Brain microvascular endothelial cell (primary cell): ENCODE measurements at regions not wholly inside any gene's neighbourhood (a gene's known extent, or its start where the extent isn't known, plus 50 kb on each side); places are given as distances from the start of the nearest gene placed in this dataset.
A peak's percentile ranks its signal among the peaks of the same experiment; 100 is the strongest.
"Not testable (repeated sequence)": the region's sequence is repeated elsewhere in the genome, so short reads cannot be mapped to it uniquely, and the experiment has no call there.

Experiments used
- DNase-seq: peaks from one replicate; pipeline ENCODE4 v3.0.0-alpha.2; 2020
- H3K27ac ChIP-seq: fragments of 250-450 bp; sonication (Bioruptor Pico); 2 replicates; pipeline ENCODE4 v1.5.1; 2020; ENCODE audit warnings: mild to moderate bottlenecking, moderate library complexity
- H3K27me3 ChIP-seq: fragments of 250-450 bp; sonication (Bioruptor Pico); replicated peaks from 2 replicates; pipeline ENCODE4 v1.5.1; 2020; ENCODE audit warnings: mild to moderate bottlenecking
- H3K36me3 ChIP-seq: fragments of 250-450 bp; sonication (Bioruptor Pico); replicated peaks from 2 replicates; pipeline ENCODE4 v1.5.1; 2020; ENCODE audit warnings: mild to moderate bottlenecking
- H3K4me3 ChIP-seq: 2 replicates; pipeline ENCODE4 v1.5.1; 2011; ENCODE audit warnings: low read depth, mild to moderate bottlenecking, control low read depth, low read length, moderate library complexity
- in situ Hi-C: cut with HindIII; loops from 2 replicates; pipeline ENCODE4 v1.10.0; 2017; ENCODE audit warnings: low sequenced_read_pairs, low pct_ligation_motif_present
- TF ChIP-seq, protein P1 (sequence below): IDR thresholded peaks from 2 replicates; pipeline ENCODE4 v1.5.1; 2011; ENCODE audit warnings: low read depth, mild to moderate bottlenecking, moderate library complexity, low read length, control low read depth, inconsistent platforms; ENCODE audit errors: missing control alignments

DNA sequence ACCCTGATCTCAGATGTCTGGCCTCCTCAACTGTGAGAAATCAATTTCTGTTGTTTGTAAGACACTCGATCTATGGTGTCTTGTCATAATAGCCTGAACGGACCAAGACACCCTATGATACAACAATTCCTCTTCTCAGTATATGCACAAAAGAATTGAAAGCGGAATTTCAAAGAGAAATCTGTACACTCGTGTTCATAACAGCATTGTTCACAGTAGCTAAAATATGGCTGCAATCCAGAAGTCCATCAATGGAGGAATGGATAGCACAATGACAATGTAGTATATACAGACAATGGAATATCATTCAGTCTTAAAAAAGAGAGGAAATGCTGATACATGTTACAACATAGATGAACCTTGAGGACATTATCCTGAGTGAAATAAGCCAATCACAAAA, 354.6 kb downstream of the SFMBT2 start:
- in situ Hi-C loops = no loop called here
- no peak for DNase-seq
- TF ChIP-seq, protein P1, sequence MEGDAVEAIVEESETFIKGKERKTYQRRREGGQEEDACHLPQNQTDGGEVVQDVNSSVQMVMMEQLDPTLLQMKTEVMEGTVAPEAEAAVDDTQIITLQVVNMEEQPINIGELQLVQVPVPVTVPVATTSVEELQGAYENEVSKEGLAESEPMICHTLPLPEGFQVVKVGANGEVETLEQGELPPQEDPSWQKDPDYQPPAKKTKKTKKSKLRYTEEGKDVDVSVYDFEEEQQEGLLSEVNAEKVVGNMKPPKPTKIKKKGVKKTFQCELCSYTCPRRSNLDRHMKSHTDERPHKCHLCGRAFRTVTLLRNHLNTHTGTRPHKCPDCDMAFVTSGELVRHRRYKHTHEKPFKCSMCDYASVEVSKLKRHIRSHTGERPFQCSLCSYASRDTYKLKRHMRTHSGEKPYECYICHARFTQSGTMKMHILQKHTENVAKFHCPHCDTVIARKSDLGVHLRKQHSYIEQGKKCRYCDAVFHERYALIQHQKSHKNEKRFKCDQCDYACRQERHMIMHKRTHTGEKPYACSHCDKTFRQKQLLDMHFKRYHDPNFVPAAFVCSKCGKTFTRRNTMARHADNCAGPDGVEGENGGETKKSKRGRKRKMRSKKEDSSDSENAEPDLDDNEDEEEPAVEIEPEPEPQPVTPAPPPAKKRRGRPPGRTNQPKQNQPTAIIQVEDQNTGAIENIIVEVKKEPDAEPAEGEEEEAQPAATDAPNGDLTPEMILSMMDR = no peak
- Histone ChIP-seq H3K27me3 (no peaks in the 10 kb centered on the region), H3K36me3 (no peaks in the 10 kb centered on the region), H3K27ac (no peak overlapping the region), H3K4me3 (no peak overlapping the region)

- TF ChIP-seq, protein P1 = peak; percentile 62
- no peaks in the 10 kb centered on the region for H3K27me3 ChIP-seq
- no peak overlapping the region for H3K4me3 ChIP-seq
- peak; percentile 1 for DNase-seq
- no peaks in the 10 kb centered on the region for H3K36me3 ChIP-seq
- no peak overlapping the region for H3K27ac ChIP-seq
- in situ Hi-C loops = no loop called here
Observed at GRCh38 chr10:7054915-7055314, 355.9 kb downstream of the SFMBT2 start.

- no peak overlapping the region for H3K4me3 ChIP-seq
- TF ChIP-seq, protein P1 = no peak
- no peaks in the 10 kb centered on the region for H3K27me3 ChIP-seq
- in situ Hi-C loops = no loop called here
- no peaks in the 10 kb centered on the region for H3K36me3 ChIP-seq
- H3K27ac ChIP-seq = no peak overlapping the region
- DNase-seq = no peak
Observed at GRCh38 chr10:7053195-7053594, 357.6 kb downstream of the SFMBT2 start.

DNA sequence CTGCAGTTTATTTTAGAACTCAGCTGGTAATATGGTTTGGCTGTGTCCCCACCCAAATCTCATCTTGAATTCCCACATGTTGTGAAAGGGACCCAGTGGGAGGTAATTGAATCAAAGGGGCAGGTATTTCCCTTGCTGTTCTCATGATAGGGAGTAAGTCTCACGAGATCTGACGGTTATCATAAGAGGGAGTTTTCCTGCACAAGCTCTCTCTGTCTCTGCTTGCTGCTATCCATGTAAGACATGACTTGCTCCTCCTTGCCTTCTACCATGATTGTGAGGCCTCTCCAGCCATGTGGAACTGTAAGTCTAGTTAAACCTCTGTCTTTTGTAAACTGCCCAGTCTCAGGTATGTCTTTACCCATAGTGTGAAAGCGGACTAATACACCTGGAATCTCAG, 360.8 kb downstream of the SFMBT2 start:
- DNase-seq, H3K4me3 ChIP-seq, H3K27me3 ChIP-seq, H3K27ac ChIP-seq, in situ Hi-C loops, H3K36me3 ChIP-seq: not testable (repeated sequence)

GRCh38 chr10:7048061-7048460, 362.8 kb downstream of the SFMBT2 start:
- Histone ChIP-seq H3K4me3 (no peak overlapping the region), H3K27me3 (no peaks in the 10 kb centered on the region), H3K36me3 (no peaks in the 10 kb centered on the region), H3K27ac (no peak overlapping the region)
- in situ Hi-C loops = no loop called here
- TF ChIP-seq, protein P1 = no peak
- DNase-seq = no peak

DNA sequence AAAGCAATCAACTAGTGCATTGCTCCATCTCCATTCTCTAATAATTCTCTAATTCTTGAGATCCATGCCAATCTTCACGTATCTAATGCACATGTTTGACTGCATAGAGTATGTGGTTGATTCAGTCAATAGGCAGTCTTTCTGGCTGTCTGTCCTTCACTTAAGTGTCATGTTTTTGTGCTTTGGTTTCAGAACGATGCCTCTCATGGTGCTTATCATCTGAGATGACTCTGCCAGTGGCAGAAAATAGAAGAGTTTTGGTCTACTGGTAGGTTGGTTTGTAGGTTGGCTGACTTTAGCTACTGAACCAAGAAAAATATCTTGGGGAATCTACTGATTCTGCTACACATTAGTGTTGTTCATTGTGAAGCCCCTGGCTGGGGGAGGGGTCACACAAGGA, 364.2 kb downstream of the SFMBT2 start:
- in situ Hi-C loops = no loop called here

More for the DNA sequence above, 364.2 kb downstream of the SFMBT2 start:
- TF ChIP-seq, protein P1 = no peak
- DNase-seq = no peak
- Histone ChIP-seq H3K27me3 (no peaks in the 10 kb centered on the region), H3K4me3 (no peak overlapping the region), H3K36me3 (no peaks in the 10 kb centered on the region), H3K27ac (no peak overlapping the region)
